HEK293 (cell line): ENCODE measurements at regions not wholly inside any gene's neighbourhood (a gene's known extent, or its start where the extent isn't known, plus 50 kb on each side); places are given as distances from the start of the nearest gene placed in this dataset.

Experiments
- TRIM28 ChIP-seq: IDR thresholded peaks from 2 replicates; pipeline ENCODE4 v1.6.1; 2011; ENCODE audit warnings: low read length, control low read depth, borderline replicate concordance
- ZBTB21 ChIP-seq: fragments of 450-650 bp; formaldehyde crosslinking; IDR thresholded peaks from 2 replicates; pipeline ENCODE4 v1.5.1; 2017; ENCODE audit warnings: missing biosample characterization, missing genetic modification characterization
- ZBTB7A ChIP-seq: fragments of 450-650 bp; formaldehyde crosslinking; IDR thresholded peaks from 2 replicates; pipeline ENCODE4 v1.5.1; 2016; ENCODE audit warnings: low read depth, missing biosample characterization, missing genetic modification characterization
- ZNF24 ChIP-seq: fragments of 450-650 bp; formaldehyde crosslinking; IDR thresholded peaks from 2 replicates; pipeline ENCODE4 v1.5.1; 2016; ENCODE audit warnings: missing biosample characterization, missing genetic modification characterization
- ZNF274 ChIP-seq, 2 experiments: fragments of 200-500 bp in 1 of 2; fragments of 450-650 bp in 1 of 2; sonication (Bioruptor generic) in 1 of 2; formaldehyde crosslinking in 1 of 2; IDR thresholded peaks; 2 replicates each; pipeline versions ENCODE4 v1.5.1 to v1.6.1; 2014 to 2016; ENCODE audit warnings: borderline replicate concordance in 1 of 2, inconsistent platforms in 1 of 2, low read length in 1 of 2, missing biosample characterization in 1 of 2, missing genetic modification characterization in 1 of 2
- ZNF544 ChIP-seq: fragments of 450-650 bp; formaldehyde crosslinking; IDR thresholded peaks from 2 replicates; pipeline ENCODE4 v1.5.0; 2017; ENCODE audit warnings: missing biosample characterization, missing genetic modification characterization
- ZNF621 ChIP-seq: fragments of 450-650 bp; formaldehyde crosslinking; IDR thresholded peaks from 2 replicates; pipeline ENCODE4 v1.5.1; 2017; ENCODE audit warnings: missing biosample characterization, missing genetic modification characterization
- ZNF777 ChIP-seq: fragments of 450-650 bp; formaldehyde crosslinking; IDR thresholded peaks from 2 replicates; pipeline ENCODE4 v1.5.1; 2017; ENCODE audit warnings: missing biosample characterization, missing genetic modification characterization, borderline replicate concordance
- ZNF785 ChIP-seq: fragments of 450-650 bp; formaldehyde crosslinking; IDR thresholded peaks from 2 replicates; pipeline ENCODE4 v1.5.1; 2016; ENCODE audit warnings: missing biosample characterization, missing genetic modification characterization
- ZSCAN30 ChIP-seq: fragments of 450-650 bp; IDR thresholded peaks from 2 replicates; pipeline ENCODE4 v1.5.1; 2018; ENCODE audit warnings: missing biosample characterization, mild to moderate bottlenecking, missing genetic modification characterization, moderate library complexity
- TF ChIP-seq, protein P1 (sequence below): fragments of 450-650 bp; formaldehyde crosslinking; IDR thresholded peaks from 2 replicates; pipeline ENCODE4 v1.5.1; 2016; ENCODE audit warnings: missing biosample characterization, missing genetic modification characterization
- TF ChIP-seq, protein P2 (sequence below): fragments of 450-650 bp; formaldehyde crosslinking; IDR thresholded peaks from 2 replicates; pipeline ENCODE4 v1.5.1; 2016; ENCODE audit warnings: missing biosample characterization, missing genetic modification characterization, low read depth
- TF ChIP-seq, protein P3 (sequence below): fragments of 450-650 bp; formaldehyde crosslinking; IDR thresholded peaks from 2 replicates; pipeline ENCODE4 v1.5.1; 2016; ENCODE audit warnings: missing biosample characterization, missing genetic modification characterization
- TF ChIP-seq, protein P4 (sequence below): fragments of 450-650 bp; formaldehyde crosslinking; IDR thresholded peaks from 2 replicates; pipeline ENCODE4 v1.5.1; 2016; ENCODE audit warnings: missing biosample characterization, missing genetic modification characterization

DNA sequence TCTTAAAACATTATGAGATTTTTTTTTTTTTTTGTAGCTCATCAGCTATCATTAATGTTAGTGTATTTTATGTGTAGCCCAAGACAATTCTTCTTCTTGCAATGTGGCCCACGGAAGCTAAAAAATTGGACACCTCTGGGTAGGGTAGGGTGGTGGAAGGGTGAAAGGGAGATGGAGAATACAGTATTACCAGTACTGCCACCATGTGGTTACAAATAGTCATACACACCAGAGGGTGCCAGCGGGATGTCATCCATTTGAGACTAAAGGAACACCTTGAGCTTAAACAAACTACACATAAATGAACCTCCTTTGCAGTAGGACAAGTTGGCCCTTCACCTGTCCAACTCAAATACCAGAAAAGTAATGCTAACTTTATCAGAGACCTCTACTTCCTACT, 601.9 kb downstream of the HTR1B start:
- TF ChIP-seq ZNF785 (tag by site-specific recombination) (no peak), ZNF24 (tag by site-specific recombination) (no peak), ZNF621 (tag by site-specific recombination) (no peak), ZSCAN30 (no peak), ZNF274 (IDR thresholded peaks at IDR 0.05; ENCODE audit: low read length) (no peak), ZNF274 (tag by site-specific recombination; IDR thresholded peaks at IDR 0.05; ENCODE audit: borderline replicate concordance) (no peak), TRIM28 (no peak), ZBTB21 (tag by site-specific recombination) (no peak), ZNF544 (tag by site-specific recombination) (no peak), ZNF777 (tag by site-specific recombination) (no peak), ZBTB7A (tag by site-specific recombination) (no peak)
- TF ChIP-seq, protein P1, sequence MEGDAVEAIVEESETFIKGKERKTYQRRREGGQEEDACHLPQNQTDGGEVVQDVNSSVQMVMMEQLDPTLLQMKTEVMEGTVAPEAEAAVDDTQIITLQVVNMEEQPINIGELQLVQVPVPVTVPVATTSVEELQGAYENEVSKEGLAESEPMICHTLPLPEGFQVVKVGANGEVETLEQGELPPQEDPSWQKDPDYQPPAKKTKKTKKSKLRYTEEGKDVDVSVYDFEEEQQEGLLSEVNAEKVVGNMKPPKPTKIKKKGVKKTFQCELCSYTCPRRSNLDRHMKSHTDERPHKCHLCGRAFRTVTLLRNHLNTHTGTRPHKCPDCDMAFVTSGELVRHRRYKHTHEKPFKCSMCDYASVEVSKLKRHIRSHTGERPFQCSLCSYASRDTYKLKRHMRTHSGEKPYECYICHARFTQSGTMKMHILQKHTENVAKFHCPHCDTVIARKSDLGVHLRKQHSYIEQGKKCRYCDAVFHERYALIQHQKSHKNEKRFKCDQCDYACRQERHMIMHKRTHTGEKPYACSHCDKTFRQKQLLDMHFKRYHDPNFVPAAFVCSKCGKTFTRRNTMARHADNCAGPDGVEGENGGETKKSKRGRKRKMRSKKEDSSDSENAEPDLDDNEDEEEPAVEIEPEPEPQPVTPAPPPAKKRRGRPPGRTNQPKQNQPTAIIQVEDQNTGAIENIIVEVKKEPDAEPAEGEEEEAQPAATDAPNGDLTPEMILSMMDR (tag by site-specific recombination) = no peak
- TF ChIP-seq, protein P2, sequence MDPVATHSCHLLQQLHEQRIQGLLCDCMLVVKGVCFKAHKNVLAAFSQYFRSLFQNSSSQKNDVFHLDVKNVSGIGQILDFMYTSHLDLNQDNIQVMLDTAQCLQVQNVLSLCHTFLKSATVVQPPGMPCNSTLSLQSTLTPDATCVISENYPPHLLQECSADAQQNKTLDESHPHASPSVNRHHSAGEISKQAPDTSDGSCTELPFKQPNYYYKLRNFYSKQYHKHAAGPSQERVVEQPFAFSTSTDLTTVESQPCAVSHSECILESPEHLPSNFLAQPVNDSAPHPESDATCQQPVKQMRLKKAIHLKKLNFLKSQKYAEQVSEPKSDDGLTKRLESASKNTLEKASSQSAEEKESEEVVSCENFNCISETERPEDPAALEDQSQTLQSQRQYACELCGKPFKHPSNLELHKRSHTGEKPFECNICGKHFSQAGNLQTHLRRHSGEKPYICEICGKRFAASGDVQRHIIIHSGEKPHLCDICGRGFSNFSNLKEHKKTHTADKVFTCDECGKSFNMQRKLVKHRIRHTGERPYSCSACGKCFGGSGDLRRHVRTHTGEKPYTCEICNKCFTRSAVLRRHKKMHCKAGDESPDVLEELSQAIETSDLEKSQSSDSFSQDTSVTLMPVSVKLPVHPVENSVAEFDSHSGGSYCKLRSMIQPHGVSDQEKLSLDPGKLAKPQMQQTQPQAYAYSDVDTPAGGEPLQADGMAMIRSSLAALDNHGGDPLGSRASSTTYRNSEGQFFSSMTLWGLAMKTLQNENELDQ (tag by site-specific recombination) = no peak
- TF ChIP-seq, protein P3, sequence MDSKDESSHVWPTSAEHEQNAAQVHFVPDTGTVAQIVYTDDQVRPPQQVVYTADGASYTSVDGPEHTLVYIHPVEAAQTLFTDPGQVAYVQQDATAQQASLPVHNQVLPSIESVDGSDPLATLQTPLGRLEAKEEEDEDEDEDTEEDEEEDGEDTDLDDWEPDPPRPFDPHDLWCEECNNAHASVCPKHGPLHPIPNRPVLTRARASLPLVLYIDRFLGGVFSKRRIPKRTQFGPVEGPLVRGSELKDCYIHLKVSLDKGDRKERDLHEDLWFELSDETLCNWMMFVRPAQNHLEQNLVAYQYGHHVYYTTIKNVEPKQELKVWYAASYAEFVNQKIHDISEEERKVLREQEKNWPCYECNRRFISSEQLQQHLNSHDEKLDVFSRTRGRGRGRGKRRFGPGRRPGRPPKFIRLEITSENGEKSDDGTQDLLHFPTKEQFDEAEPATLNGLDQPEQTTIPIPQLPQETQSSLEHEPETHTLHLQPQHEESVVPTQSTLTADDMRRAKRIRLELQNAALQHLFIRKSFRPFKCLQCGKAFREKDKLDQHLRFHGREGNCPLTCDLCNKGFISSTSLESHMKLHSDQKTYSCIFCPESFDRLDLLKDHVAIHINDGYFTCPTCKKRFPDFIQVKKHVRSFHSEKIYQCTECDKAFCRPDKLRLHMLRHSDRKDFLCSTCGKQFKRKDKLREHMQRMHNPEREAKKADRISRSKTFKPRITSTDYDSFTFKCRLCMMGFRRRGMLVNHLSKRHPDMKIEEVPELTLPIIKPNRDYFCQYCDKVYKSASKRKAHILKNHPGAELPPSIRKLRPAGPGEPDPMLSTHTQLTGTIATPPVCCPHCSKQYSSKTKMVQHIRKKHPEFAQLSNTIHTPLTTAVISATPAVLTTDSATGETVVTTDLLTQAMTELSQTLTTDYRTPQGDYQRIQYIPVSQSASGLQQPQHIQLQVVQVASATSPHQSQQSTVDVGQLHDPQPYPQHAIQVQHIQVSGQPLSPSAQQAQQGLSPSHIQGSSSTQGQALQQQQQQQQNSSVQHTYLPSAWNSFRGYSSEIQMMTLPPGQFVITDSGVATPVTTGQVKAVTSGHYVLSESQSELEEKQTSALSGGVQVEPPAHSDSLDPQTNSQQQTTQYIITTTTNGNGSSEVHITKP = no peak
- TF ChIP-seq, protein P4, sequence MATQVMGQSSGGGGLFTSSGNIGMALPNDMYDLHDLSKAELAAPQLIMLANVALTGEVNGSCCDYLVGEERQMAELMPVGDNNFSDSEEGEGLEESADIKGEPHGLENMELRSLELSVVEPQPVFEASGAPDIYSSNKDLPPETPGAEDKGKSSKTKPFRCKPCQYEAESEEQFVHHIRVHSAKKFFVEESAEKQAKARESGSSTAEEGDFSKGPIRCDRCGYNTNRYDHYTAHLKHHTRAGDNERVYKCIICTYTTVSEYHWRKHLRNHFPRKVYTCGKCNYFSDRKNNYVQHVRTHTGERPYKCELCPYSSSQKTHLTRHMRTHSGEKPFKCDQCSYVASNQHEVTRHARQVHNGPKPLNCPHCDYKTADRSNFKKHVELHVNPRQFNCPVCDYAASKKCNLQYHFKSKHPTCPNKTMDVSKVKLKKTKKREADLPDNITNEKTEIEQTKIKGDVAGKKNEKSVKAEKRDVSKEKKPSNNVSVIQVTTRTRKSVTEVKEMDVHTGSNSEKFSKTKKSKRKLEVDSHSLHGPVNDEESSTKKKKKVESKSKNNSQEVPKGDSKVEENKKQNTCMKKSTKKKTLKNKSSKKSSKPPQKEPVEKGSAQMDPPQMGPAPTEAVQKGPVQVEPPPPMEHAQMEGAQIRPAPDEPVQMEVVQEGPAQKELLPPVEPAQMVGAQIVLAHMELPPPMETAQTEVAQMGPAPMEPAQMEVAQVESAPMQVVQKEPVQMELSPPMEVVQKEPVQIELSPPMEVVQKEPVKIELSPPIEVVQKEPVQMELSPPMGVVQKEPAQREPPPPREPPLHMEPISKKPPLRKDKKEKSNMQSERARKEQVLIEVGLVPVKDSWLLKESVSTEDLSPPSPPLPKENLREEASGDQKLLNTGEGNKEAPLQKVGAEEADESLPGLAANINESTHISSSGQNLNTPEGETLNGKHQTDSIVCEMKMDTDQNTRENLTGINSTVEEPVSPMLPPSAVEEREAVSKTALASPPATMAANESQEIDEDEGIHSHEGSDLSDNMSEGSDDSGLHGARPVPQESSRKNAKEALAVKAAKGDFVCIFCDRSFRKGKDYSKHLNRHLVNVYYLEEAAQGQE = no peak
